A549 (cell line): ENCODE measurements at regions not wholly inside any gene's neighbourhood (a gene's known extent, or its start where the extent isn't known, plus 50 kb on each side); places are given as distances from the start of the nearest gene placed in this dataset.

ENCODE experiments used
- BHLHE40 ChIP-seq: IDR thresholded peaks from 2 replicates; pipeline ENCODE4 v1.6.1; 2012; ENCODE audit warnings: low read depth, low read length, inconsistent platforms
- CHD4 ChIP-seq: fragments of 200-600 bp; sonication (generic); IDR thresholded peaks from 2 replicates; pipeline ENCODE4 v1.6.1; 2016; ENCODE audit warnings: antibody characterized with exemption, mild to moderate bottlenecking, borderline replicate concordance
- HDAC2 ChIP-seq: fragments of 200-600 bp; sonication (generic); IDR thresholded peaks from 2 replicates; pipeline ENCODE4 v1.6.1; 2016
- HES2 ChIP-seq: fragments of >200 bp; sonication (Bioruptor Twin); formaldehyde crosslinking; IDR thresholded peaks from 2 replicates; pipeline ENCODE4 v1.6.1; 2016
- KDM1A ChIP-seq: fragments of 200-600 bp; sonication (generic); IDR thresholded peaks from 2 replicates; pipeline ENCODE4 v1.6.1; 2016; ENCODE audit warnings: low read depth, mild to moderate bottlenecking
- KDM5A ChIP-seq: fragments of 200-600 bp; sonication (generic); IDR thresholded peaks from 2 replicates; pipeline ENCODE4 v1.6.1; 2016; ENCODE audit warnings: antibody characterized with exemption, mild to moderate bottlenecking
- POLR2A ChIP-seq: IDR thresholded peaks from 2 replicates; pipeline ENCODE4 v1.6.1; 2012; ENCODE audit warnings: mild to moderate bottlenecking, low read length
- RFX5 ChIP-seq: fragments of 450-650 bp; IDR thresholded peaks from 2 replicates; pipeline ENCODE4 v1.7.1; 2014; ENCODE audit warnings: antibody characterized with exemption, mild to moderate bottlenecking, moderate library complexity
- TF ChIP-seq, protein P1 (sequence below): fragments of >200 bp; sonication (Bioruptor Twin); formaldehyde crosslinking; IDR thresholded peaks from 3 replicates; pipeline ENCODE4 v1.5.1; 2016

- no peak for TF ChIP-seq KDM1A
- TF ChIP-seq, protein P1, sequence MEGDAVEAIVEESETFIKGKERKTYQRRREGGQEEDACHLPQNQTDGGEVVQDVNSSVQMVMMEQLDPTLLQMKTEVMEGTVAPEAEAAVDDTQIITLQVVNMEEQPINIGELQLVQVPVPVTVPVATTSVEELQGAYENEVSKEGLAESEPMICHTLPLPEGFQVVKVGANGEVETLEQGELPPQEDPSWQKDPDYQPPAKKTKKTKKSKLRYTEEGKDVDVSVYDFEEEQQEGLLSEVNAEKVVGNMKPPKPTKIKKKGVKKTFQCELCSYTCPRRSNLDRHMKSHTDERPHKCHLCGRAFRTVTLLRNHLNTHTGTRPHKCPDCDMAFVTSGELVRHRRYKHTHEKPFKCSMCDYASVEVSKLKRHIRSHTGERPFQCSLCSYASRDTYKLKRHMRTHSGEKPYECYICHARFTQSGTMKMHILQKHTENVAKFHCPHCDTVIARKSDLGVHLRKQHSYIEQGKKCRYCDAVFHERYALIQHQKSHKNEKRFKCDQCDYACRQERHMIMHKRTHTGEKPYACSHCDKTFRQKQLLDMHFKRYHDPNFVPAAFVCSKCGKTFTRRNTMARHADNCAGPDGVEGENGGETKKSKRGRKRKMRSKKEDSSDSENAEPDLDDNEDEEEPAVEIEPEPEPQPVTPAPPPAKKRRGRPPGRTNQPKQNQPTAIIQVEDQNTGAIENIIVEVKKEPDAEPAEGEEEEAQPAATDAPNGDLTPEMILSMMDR = no peak
- TF ChIP-seq HDAC2 = no peak
- no peak for TF ChIP-seq CHD4
- no peak for TF ChIP-seq RFX5
- no peak for TF ChIP-seq KDM5A
- TF ChIP-seq HES2 = no peak
- no peak for TF ChIP-seq BHLHE40
- TF ChIP-seq POLR2A = no peak
Observed at GRCh38 chr7:69510114-69510513, 88.2 kb upstream of the AUTS2 start.
